SK-N-SH treated with all-trans-retinoic acid at 6 μM for 48 hours (cell line): ENCODE measurements at regions not wholly inside any gene's neighbourhood (a gene's known extent, or its start where the extent isn't known, plus 50 kb on each side); places are given as distances from the start of the nearest gene placed in this dataset.

Experiments
- ATAC-seq: fragments of 200-7000 bp; cut with Tn5 transposase; 3 replicates; pipeline ENCODE4 v1.9.1; 2020; ENCODE audit warnings: mild to moderate bottlenecking, moderate library complexity
- ARNTL ChIP-seq: fragments of 450-650 bp; formaldehyde crosslinking; IDR thresholded peaks from 2 replicates; pipeline ENCODE4 v1.5.0; 2020; ENCODE audit warnings: low read depth, mild to moderate bottlenecking, moderate library complexity, borderline replicate concordance
- CREB5 ChIP-seq: fragments of 250-450 bp; sonication (Bioruptor Pico); IDR thresholded peaks from 2 replicates; pipeline ENCODE4 v1.5.1; 2020; ENCODE audit warnings: low read depth, mild to moderate bottlenecking, moderate library complexity
- ESRRG ChIP-seq: fragments of 250-450 bp; sonication (Bioruptor Pico); IDR thresholded peaks from 2 replicates; pipeline ENCODE4 v1.6.1; 2021; ENCODE audit warnings: mild to moderate bottlenecking
- ISL1 ChIP-seq: fragments of 250-450 bp; sonication (Bioruptor Pico); IDR thresholded peaks from 2 replicates; pipeline ENCODE4 v2.1.2; 2022; ENCODE audit warnings: mild to moderate bottlenecking, moderate library complexity
- OSR1 ChIP-seq: fragments of 250-450 bp; sonication (Bioruptor Pico); IDR thresholded peaks from 2 replicates; pipeline ENCODE4 v1.8.0; 2022; ENCODE audit warnings: moderate library complexity, mild to moderate bottlenecking, inconsistent platforms
- PATZ1 ChIP-seq: fragments of 250-450 bp; sonication (Bioruptor Pico); IDR thresholded peaks from 2 replicates; pipeline ENCODE4 v1.8.0; 2020; ENCODE audit warnings: mild to moderate bottlenecking, moderate library complexity, borderline replicate concordance
- PPARA ChIP-seq: fragments of 250-450 bp; sonication (Bioruptor Pico); IDR thresholded peaks from 2 replicates; pipeline ENCODE4 v1.5.0; 2020; ENCODE audit warnings: mild to moderate bottlenecking, borderline replicate concordance
- RARB ChIP-seq: fragments of 250-450 bp; sonication (Bioruptor Pico); IDR thresholded peaks from 2 replicates; pipeline ENCODE4 v1.8.0; 2021; ENCODE audit warnings: mild to moderate bottlenecking, moderate library complexity
- SNAI2 ChIP-seq: fragments of 250-450 bp; sonication (Bioruptor Pico); IDR thresholded peaks from 2 replicates; pipeline ENCODE4 v1.5.0; 2020; ENCODE audit warnings: mild to moderate bottlenecking, moderate library complexity
- TCF4 ChIP-seq: fragments of 250-450 bp; sonication (Bioruptor Pico); IDR thresholded peaks from 2 replicates; pipeline ENCODE4 v1.8.0; 2021; ENCODE audit warnings: mild to moderate bottlenecking, moderate library complexity, borderline replicate concordance
- TSHZ2 ChIP-seq: fragments of 250-450 bp; sonication (Bioruptor Pico); IDR thresholded peaks from 2 replicates; pipeline ENCODE4 v1.5.0; 2020; ENCODE audit warnings: mild to moderate bottlenecking, moderate library complexity
- ZFP3 ChIP-seq: fragments of 250-450 bp; sonication (Bioruptor Pico); IDR thresholded peaks from 2 replicates; pipeline ENCODE4 v1.5.0; 2020; ENCODE audit warnings: mild to moderate bottlenecking, moderate library complexity
- ZFP30 ChIP-seq: fragments of 450-650 bp; formaldehyde crosslinking; IDR thresholded peaks from 2 replicates; pipeline ENCODE4 v1.5.0; 2022; ENCODE audit warnings: mild to moderate bottlenecking, moderate library complexity
- ZNF565 ChIP-seq: fragments of 450-650 bp; formaldehyde crosslinking; conservative IDR thresholded peaks from 2 replicates; pipeline ENCODE4 v1.5.0; 2020; ENCODE audit warnings: low read depth, mild to moderate bottlenecking, moderate library complexity
- ZNF8 ChIP-seq: fragments of 450-650 bp; formaldehyde crosslinking; IDR thresholded peaks from 2 replicates; pipeline ENCODE4 v1.5.0; 2020; ENCODE audit warnings: mild to moderate bottlenecking, moderate library complexity
- TF ChIP-seq, protein P1 (sequence below): fragments of 250-450 bp; sonication (Bioruptor Pico); IDR thresholded peaks from 2 replicates; pipeline ENCODE4 v1.8.0; 2021; ENCODE audit warnings: low read depth, mild to moderate bottlenecking, moderate library complexity, borderline replicate concordance

DNA sequence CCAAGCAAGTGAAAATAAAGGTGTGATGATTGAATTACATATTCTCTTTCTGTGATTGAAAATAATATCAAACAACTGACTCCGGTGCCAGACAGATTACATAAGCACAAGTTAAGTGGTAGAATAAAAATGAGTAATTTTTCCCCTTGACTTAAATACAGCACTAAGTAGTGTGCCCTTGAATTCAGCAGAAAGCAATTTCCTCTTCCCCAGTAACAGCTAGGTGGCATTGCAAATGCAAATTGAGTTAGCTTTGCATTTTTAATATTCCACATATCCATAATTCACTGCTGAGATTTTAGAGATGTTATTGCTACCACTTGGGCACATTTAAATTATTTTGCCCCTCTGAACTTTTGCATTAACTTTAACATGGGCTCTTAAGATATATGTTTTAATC lies 89.8 kb upstream of the NPVF start:
- ATAC-seq, result no peak
- TF ChIP-seq SNAI2 (no peak), ZNF8 (CRISPR knock-in tag) (no peak)

DNA sequence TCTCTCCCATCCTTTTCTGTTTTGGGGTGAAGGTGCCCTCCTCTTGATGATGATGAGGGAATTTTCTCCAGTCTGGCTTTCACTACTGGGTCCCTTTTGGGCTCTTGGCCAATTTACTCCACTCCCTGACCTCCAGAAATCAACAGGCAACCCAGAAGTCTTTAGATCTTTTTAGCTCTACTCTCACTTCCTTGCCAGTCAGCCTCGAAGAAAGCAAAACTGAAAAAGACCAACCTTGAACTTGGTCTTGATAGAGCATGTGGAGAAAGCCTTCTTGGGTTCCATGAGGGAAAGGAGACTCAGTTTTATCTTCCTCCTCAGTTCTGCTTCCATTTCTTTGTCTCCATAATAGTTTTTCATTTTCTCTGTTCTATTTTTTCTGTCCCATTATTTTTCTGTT lies 91.4 kb upstream of the NPVF start:
- no peak for TF ChIP-seq OSR1 (CRISPR knock-in tag)
- TF ChIP-seq TSHZ2 (CRISPR knock-in tag), result no peak
- TF ChIP-seq PPARA (CRISPR knock-in tag), result no peak
- no peak for TF ChIP-seq ESRRG
- TF ChIP-seq ZFP3 (CRISPR knock-in tag), result no peak
- TF ChIP-seq ZNF8 (CRISPR knock-in tag), result no peak
- TF ChIP-seq ZFP30, result no peak
- TF ChIP-seq TCF4 (CRISPR knock-in tag), result no peak
- TF ChIP-seq CREB5 (CRISPR knock-in tag), result no peak
- TF ChIP-seq ZNF565, result no peak
- no peak for TF ChIP-seq PATZ1 (CRISPR knock-in tag)
- no peak for TF ChIP-seq ARNTL (CRISPR knock-in tag)
- TF ChIP-seq RARB (CRISPR knock-in tag), result no peak
- ATAC-seq, result no peak

DNA sequence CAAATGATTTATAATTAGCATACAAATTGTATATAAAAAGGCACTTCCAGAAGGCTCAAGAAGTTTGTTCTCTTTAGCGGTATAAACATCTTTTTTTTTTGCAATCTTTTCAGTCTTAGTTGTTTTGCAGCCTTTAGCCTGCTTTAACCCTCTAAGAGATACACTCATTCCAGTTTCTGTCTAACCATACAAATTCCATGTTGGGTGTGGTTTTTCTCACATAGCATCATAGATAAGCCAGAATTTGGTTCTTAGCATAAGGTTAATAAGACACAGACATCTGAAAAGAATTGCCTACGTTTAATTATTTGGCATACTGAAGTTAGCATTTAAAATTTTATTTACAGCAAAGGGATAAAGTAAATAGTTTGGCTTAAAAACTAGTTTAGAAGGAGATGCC lies 92.5 kb upstream of the NPVF start:
- TF ChIP-seq OSR1 (CRISPR knock-in tag) (no peak), TSHZ2 (CRISPR knock-in tag) (no peak), ARNTL (CRISPR knock-in tag) (no peak), ESRRG (no peak), ISL1 (CRISPR knock-in tag) (no peak), CREB5 (CRISPR knock-in tag) (no peak), ZNF8 (CRISPR knock-in tag) (no peak), PPARA (CRISPR knock-in tag) (no peak)
- TF ChIP-seq, protein P1, sequence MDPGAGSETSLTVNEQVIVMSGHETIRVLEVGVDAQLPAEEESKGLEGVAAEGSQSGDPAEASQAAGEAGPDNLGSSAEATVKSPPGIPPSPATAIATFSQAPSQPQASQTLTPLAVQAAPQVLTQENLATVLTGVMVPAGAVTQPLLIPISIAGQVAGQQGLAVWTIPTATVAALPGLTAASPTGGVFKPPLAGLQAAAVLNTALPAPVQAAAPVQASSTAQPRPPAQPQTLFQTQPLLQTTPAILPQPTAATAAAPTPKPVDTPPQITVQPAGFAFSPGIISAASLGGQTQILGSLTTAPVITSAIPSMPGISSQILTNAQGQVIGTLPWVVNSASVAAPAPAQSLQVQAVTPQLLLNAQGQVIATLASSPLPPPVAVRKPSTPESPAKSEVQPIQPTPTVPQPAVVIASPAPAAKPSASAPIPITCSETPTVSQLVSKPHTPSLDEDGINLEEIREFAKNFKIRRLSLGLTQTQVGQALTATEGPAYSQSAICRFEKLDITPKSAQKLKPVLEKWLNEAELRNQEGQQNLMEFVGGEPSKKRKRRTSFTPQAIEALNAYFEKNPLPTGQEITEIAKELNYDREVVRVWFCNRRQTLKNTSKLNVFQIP (CRISPR knock-in tag), result no peak
- ATAC-seq, result no peak
